HCT116 (cell line): ENCODE measurements at regions not wholly inside any gene's neighbourhood (a gene's known extent, or its start where the extent isn't known, plus 50 kb on each side); places are given as distances from the start of the nearest gene placed in this dataset.

Experiments used
- ATAC-seq: fragments of 200-7000 bp; cut with Tn5 transposase; 2 replicates; pipeline ENCODE4 v1.9.1; 2020; ENCODE audit warnings: mild to moderate bottlenecking, moderate library complexity
- BruUV-seq: library from RNA; stranded (reverse); fragments of 400-500 nt; replicated peaks from 2 replicates; lab custom pipeline; 2021; lab: Mats Ljungman, UMichigan
- CTCF ChIA-PET: fragments of 300-600 bp; sonication (Branson Sonifier 250); formaldehyde crosslinking; loops from one replicate; lab custom pipeline; 2021; ENCODE audit warnings: antibody characterized with exemption; lab: Charles Lee
- POLR2A ChIA-PET: fragments of 300-600, 350-600 bp; sonication (Branson Sonifier 250); formaldehyde crosslinking; loops from one replicate; lab custom pipeline; 2021; ENCODE audit warnings: antibody characterized with exemption; lab: Charles Lee
- RAD21 ChIA-PET, 2 experiments: fragments of 300-600 bp; sonication (Branson Sonifier 250); formaldehyde crosslinking; loops; one replicate each; lab custom pipeline; 2023; ENCODE audit warnings: low total read pairs in 2 of 2; ENCODE audit not compliant: uncharacterized antibody in 2 of 2, unreplicated experiment in 2 of 2, low non-redundant PET in 1 of 2; lab: Charles Lee
- DNase-seq: peaks from one replicate; pipeline ENCODE4 v3.0.0-alpha.2; 2010; ENCODE audit warnings: low read depth, low spot score
- H2AFZ ChIP-seq: fragments of 200-600 bp; shearing (Covaris generic), sonication (generic); 2 replicates; pipeline ENCODE4 v1.6.1; 2017; ENCODE audit warnings: low read depth, mixed run types, mixed read lengths, antibody characterized with exemption, low read length; ENCODE audit not compliant: poor library complexity, severe bottlenecking
- H3K27ac ChIP-seq: 2 replicates; pipeline ENCODE4 v1.5.1; 2012; ENCODE audit warnings: low read depth, low read length
- H3K27me3 ChIP-seq: fragments of 200-600 bp; sonication (generic); 2 replicates; pipeline ENCODE4 v1.6.1; 2016; ENCODE audit warnings: mixed run types, low read length, mixed read lengths; ENCODE audit not compliant: insufficient read depth
- H3K36me3 ChIP-seq, 2 experiments: fragments of 200-500 bp in 1 of 2; fragments of 200-600 bp in 1 of 2; sonication (Bioruptor generic) in 1 of 2; sonication (generic) in 1 of 2; 2 replicates each; pipeline versions ENCODE4 v1.5.1 to v1.6.1; 2014 to 2016; ENCODE audit warnings: low read length in 2 of 2, inconsistent platforms in 1 of 2, mixed read lengths in 1 of 2, mixed run types in 1 of 2; ENCODE audit not compliant: insufficient read depth in 2 of 2, control insufficient read depth in 1 of 2
- H3K4me1 ChIP-seq, 2 experiments: fragments of 200-600 bp in 1 of 2; sonication (generic) in 1 of 2; 2 replicates each; pipeline versions ENCODE4 v1.5.1 to v1.6.1; 2012 to 2017; ENCODE audit warnings: low read length in 2 of 2, inconsistent platforms in 1 of 2, mild to moderate bottlenecking in 1 of 2, mixed read lengths in 1 of 2, mixed run types in 1 of 2, moderate library complexity in 1 of 2; ENCODE audit not compliant: insufficient read depth in 2 of 2, control insufficient read depth in 1 of 2
- H3K4me2 ChIP-seq: fragments of 200-600 bp; sonication (generic); 2 replicates; pipeline ENCODE4 v1.6.1; 2017; ENCODE audit warnings: mixed run types, low read length, mixed read lengths
- H3K4me3 ChIP-seq, 2 experiments: fragments of 200-600 bp in 1 of 2; sonication (generic) in 1 of 2; replicated peaks in 1 of 2; 2 replicates each; pipeline ENCODE4 v1.5.1; 2011 to 2016; ENCODE audit warnings: low read length in 2 of 2, control low read depth in 1 of 2, low read depth in 1 of 2, mild to moderate bottlenecking in 1 of 2, mixed read lengths in 1 of 2, mixed run types in 1 of 2
- H3K79me2 ChIP-seq: fragments of 200-600 bp; sonication (generic); 2 replicates; pipeline ENCODE4 v1.6.1; 2017; ENCODE audit warnings: mild to moderate bottlenecking, mixed run types, low read length, moderate library complexity, mixed read lengths; ENCODE audit not compliant: insufficient read depth
- H3K9ac ChIP-seq: fragments of 200-600 bp; sonication (generic); 2 replicates; pipeline ENCODE4 v1.6.1; 2016; ENCODE audit warnings: low read length, mixed read lengths
- H3K9me2 ChIP-seq: fragments of 200-600 bp; sonication (generic), shearing (Covaris generic); 2 replicates; pipeline ENCODE4 v1.6.1; 2017; ENCODE audit warnings: mixed run types, mild to moderate bottlenecking, moderate library complexity; ENCODE audit not compliant: insufficient read depth
- H3K9me3 ChIP-seq, 2 experiments: fragments of 200-500 bp in 1 of 2; fragments of 200-600 bp in 1 of 2; sonication (Bioruptor generic) in 1 of 2; sonication (generic) in 1 of 2; 2 replicates each; pipeline ENCODE4 v1.6.1; 2014 to 2017; ENCODE audit warnings: low read length in 2 of 2, mixed read lengths in 2 of 2, inconsistent platforms in 1 of 2, low read depth in 1 of 2, mild to moderate bottlenecking in 1 of 2, mixed run types in 1 of 2, moderate library complexity in 1 of 2; ENCODE audit not compliant: control insufficient read depth in 1 of 2, insufficient read depth in 1 of 2
- H4K20me1 ChIP-seq: fragments of 200-600 bp; sonication (generic), shearing (Covaris generic); 2 replicates; pipeline ENCODE4 v1.6.1; 2017; ENCODE audit warnings: mixed run types, mild to moderate bottlenecking, moderate library complexity; ENCODE audit not compliant: insufficient read depth
- CEBPB ChIP-seq: IDR thresholded peaks from 2 replicates; pipeline ENCODE4 v1.6.1; 2012; ENCODE audit warnings: low read depth
- ELF1 ChIP-seq: IDR thresholded peaks from 2 replicates; pipeline ENCODE4 v1.6.1; 2012; ENCODE audit warnings: low read depth, borderline replicate concordance
- MAX ChIP-seq: IDR thresholded peaks from 2 replicates; pipeline ENCODE4 v1.6.1; 2012
- RAD21 ChIP-seq: IDR thresholded peaks from 2 replicates; pipeline ENCODE4 v1.6.1; 2012; ENCODE audit warnings: low read depth, mild to moderate bottlenecking
- SRF ChIP-seq: IDR thresholded peaks from 2 replicates; pipeline ENCODE4 v1.6.1; 2012; ENCODE audit warnings: low read depth
- TCF7L2 ChIP-seq: IDR thresholded peaks from 2 replicates; pipeline ENCODE4 v1.7.0; 2011; ENCODE audit warnings: borderline replicate concordance, inconsistent platforms; ENCODE audit not compliant: insufficient read depth, insufficient read length; ENCODE audit errors: extremely low read depth
- YY1 ChIP-seq: IDR thresholded peaks from 2 replicates; pipeline ENCODE4 v1.6.1; 2011; ENCODE audit warnings: low read length, low read depth, moderate library complexity, mild to moderate bottlenecking; ENCODE audit not compliant: insufficient replicate concordance; ENCODE audit errors: extremely low read depth
- ZBTB33 ChIP-seq: IDR thresholded peaks from 2 replicates; pipeline ENCODE4 v1.6.1; 2011; ENCODE audit warnings: mild to moderate bottlenecking, low read length, moderate library complexity; ENCODE audit not compliant: insufficient replicate concordance; ENCODE audit errors: extremely low read depth
- intact Hi-C: fragments of 100-400 bp; cut with micrococcal nuclease; formaldehyde crosslinking; loops from 2 replicates; pipeline ENCODE4 v1.10.0; 2022

GRCh38 chr11:119940401-119940976 is 197.4 kb downstream of the TRIM29 start:
- H3K9me3 ChIP-seq, result no peaks in the 10 kb centered on the region
- peaks cover 25% of the 10 kb centered on the region; the same call in 1 of the 2 replicates for H3K27me3 ChIP-seq
- intact Hi-C loops, result no loop called here
- POLR2A ChIA-PET, result no interaction called here
- H4K20me1 ChIP-seq, result no peaks in the 10 kb centered on the region
- RAD21 ChIA-PET, result no interaction called here
- H3K4me3 ChIP-seq, result no peak overlapping the region
- H3K9me2 ChIP-seq, result no peaks in the 10 kb centered on the region
- ATAC-seq (no peak), DNase-seq (no peak)
- H3K4me1 ChIP-seq, result peaks cover 10 to 22% of the 10 kb centered on the region in 2 experiments; a peak in 3 of 4 replicates
- CTCF ChIA-PET, result interaction anchor here (1.2 kb wide), 1 partner anchor 12 kb away, joined by 3 read pairs; no protein-coding TSS in a partner anchor
- H2AFZ ChIP-seq, result no peak overlapping the region
- H3K4me2 ChIP-seq, result no peak overlapping the region
- no peaks in the 10 kb centered on the region for H3K79me2 ChIP-seq
- H3K27ac ChIP-seq, result no peak overlapping the region
- no peak overlapping the region for H3K9ac ChIP-seq
- no TSS peak for BruUV-seq
- no peak for TF ChIP-seq ELF1
- no peak for TF ChIP-seq YY1
- TF ChIP-seq CEBPB, result no peak
- TF ChIP-seq ZBTB33, result no peak
- TF ChIP-seq TCF7L2, result no peak
- no peak for TF ChIP-seq MAX
- no peak for TF ChIP-seq SRF
- TF ChIP-seq RAD21, result no peak
- H3K36me3 ChIP-seq, result no peaks in the 10 kb centered on the region
